Mesothelial cell of epicardium (in vitro differentiated cells): ENCODE measurements at regions not wholly inside any gene's neighbourhood (a gene's known extent, or its start where the extent isn't known, plus 50 kb on each side); places are given as distances from the start of the nearest gene placed in this dataset.

Experiments used
- DNase-seq, 2 experiments: peaks; one replicate each; pipeline ENCODE4 v3.0.0; 2021; ENCODE audit warnings: low spot score in 2 of 2; ENCODE audit not compliant: unreplicated experiment in 2 of 2
- H3K27ac Mint-ChIP-seq: 2 replicates; pipeline ENCODE4 v1.8.0; 2021; ENCODE audit warnings: mixed read lengths
- H3K27me3 Mint-ChIP-seq: 2 replicates; pipeline ENCODE4 v1.8.0; 2021; ENCODE audit warnings: low read depth, mixed read lengths
- H3K36me3 Mint-ChIP-seq: 2 replicates; pipeline ENCODE4 v1.8.0; 2021; ENCODE audit warnings: mixed read lengths
- H3K4me1 Mint-ChIP-seq: 2 replicates; pipeline ENCODE4 v1.8.0; 2021; ENCODE audit warnings: mixed read lengths
- H3K4me3 Mint-ChIP-seq: 2 replicates; pipeline ENCODE4 v1.8.0; 2021; ENCODE audit warnings: mild to moderate bottlenecking, moderate library complexity, mixed read lengths
- H3K9me3 Mint-ChIP-seq: 2 replicates; pipeline ENCODE4 v1.8.0; 2021; ENCODE audit warnings: mixed read lengths
- CTCF ChIP-seq: fragments of 200-600 bp; sonication (generic); IDR thresholded peaks from one replicate; pipeline ENCODE4 v1.5.0; 2021; ENCODE audit warnings: antibody characterized with exemption; ENCODE audit not compliant: unreplicated experiment

GRCh38 chr20:60913298-60913697, 338.8 kb upstream of the CDH4 start:
- no peak for DNase-seq
- no peak overlapping the region for H3K4me3 Mint-ChIP-seq
- H3K27ac Mint-ChIP-seq: no peak overlapping the region
- no peaks in the 10 kb centered on the region for H3K4me1 Mint-ChIP-seq
- H3K36me3 Mint-ChIP-seq: no peaks in the 10 kb centered on the region
- H3K27me3 Mint-ChIP-seq: peaks cover 3% of the 10 kb centered on the region
- no peak for TF ChIP-seq CTCF
- H3K9me3 Mint-ChIP-seq: peaks cover 23% of the 10 kb centered on the region

- peak; percentile 40 to 75 for DNase-seq
- no peaks in the 10 kb centered on the region for H3K4me1 Mint-ChIP-seq
Observed at GRCh38 chr20:60921022-60921622, 330.9 kb upstream of the CDH4 start.

GRCh38 chr20:60926831-60927230, 325.2 kb upstream of the CDH4 start:
- peaks cover 8% of the 10 kb centered on the region for H3K27me3 Mint-ChIP-seq
- no peaks in the 10 kb centered on the region for H3K4me1 Mint-ChIP-seq
- TF ChIP-seq CTCF: no peak
- H3K27ac Mint-ChIP-seq: no peak overlapping the region
- H3K36me3 Mint-ChIP-seq: no peaks in the 10 kb centered on the region
- H3K4me3 Mint-ChIP-seq: no peak overlapping the region
- no peak for DNase-seq
- no peaks in the 10 kb centered on the region for H3K9me3 Mint-ChIP-seq

More at GRCh38 chr20:60921022-60921622, 330.9 kb upstream of the CDH4 start:
- no peak for TF ChIP-seq CTCF
- H3K27me3 Mint-ChIP-seq: peaks cover 10% of the 10 kb centered on the region
- no peak overlapping the region for H3K4me3 Mint-ChIP-seq
- H3K9me3 Mint-ChIP-seq: peaks cover 9% of the 10 kb centered on the region
- H3K27ac Mint-ChIP-seq: no peak overlapping the region
- no peaks in the 10 kb centered on the region for H3K36me3 Mint-ChIP-seq

GRCh38 chr20:60928341-60928740, 323.7 kb upstream of the CDH4 start:
- DNase-seq: no peak
- Mint-ChIP-seq H3K36me3 (no peaks in the 10 kb centered on the region), H3K4me3 (no peak overlapping the region), H3K4me1 (no peaks in the 10 kb centered on the region), H3K27ac (no peak overlapping the region), H3K27me3 (peaks cover 14% of the 10 kb centered on the region), H3K9me3 (no peaks in the 10 kb centered on the region)
- TF ChIP-seq CTCF: no peak

GRCh38 chr20:60930023-60930790, 321.9 kb upstream of the CDH4 start:
- H3K9me3 Mint-ChIP-seq: no peaks in the 10 kb centered on the region
- no peak overlapping the region for H3K27ac Mint-ChIP-seq
- no peak for DNase-seq
- H3K36me3 Mint-ChIP-seq: no peaks in the 10 kb centered on the region
- no peaks in the 10 kb centered on the region for H3K4me1 Mint-ChIP-seq
- H3K4me3 Mint-ChIP-seq: no peak overlapping the region
- no peak for TF ChIP-seq CTCF
- H3K27me3 Mint-ChIP-seq: peaks cover 12% of the 10 kb centered on the region
